GM23338 (cell line): ENCODE measurements at regions not wholly inside any gene's neighbourhood (a gene's known extent, or its start where the extent isn't known, plus 50 kb on each side); places are given as distances from the start of the nearest gene placed in this dataset.

Experiments used
- ETS1 ChIP-seq: IDR thresholded peaks from 2 replicates; pipeline ENCODE4 v1.6.1; 2016; ENCODE audit warnings: antibody characterized with exemption
- EZH2 ChIP-seq: fragments of 200-600 bp; sonication (generic); IDR thresholded peaks from one replicate; pipeline ENCODE4 v1.8.0; 2017; ENCODE audit warnings: antibody characterized with exemption, mild to moderate bottlenecking, low read depth; ENCODE audit not compliant: unreplicated experiment
- EZH2phosphoT487 ChIP-seq: fragments of 200-600 bp; sonication (generic); IDR thresholded peaks from one replicate; pipeline ENCODE4 v1.8.1; 2018; ENCODE audit warnings: antibody characterized with exemption; ENCODE audit not compliant: unreplicated experiment
- JUNB ChIP-seq: IDR thresholded peaks from one replicate; pipeline ENCODE4 v1.6.1; 2016; ENCODE audit warnings: antibody characterized with exemption; ENCODE audit not compliant: unreplicated experiment
- NANOG ChIP-seq: IDR thresholded peaks from 2 replicates; pipeline ENCODE4 v1.6.1; 2016; ENCODE audit warnings: antibody characterized with exemption, borderline replicate concordance
- POLR2AphosphoS5 ChIP-seq: IDR thresholded peaks from 2 replicates; pipeline ENCODE4 v1.6.1; 2016; ENCODE audit warnings: antibody characterized with exemption, low read depth
- ZNF114 ChIP-seq: fragments of 250-450 bp; sonication (Bioruptor Pico); IDR thresholded peaks from 2 replicates; pipeline ENCODE4 v1.5.0; 2020; ENCODE audit warnings: mild to moderate bottlenecking, moderate library complexity
- ZNF331 ChIP-seq: fragments of 250-450 bp; sonication (Bioruptor Pico); IDR thresholded peaks from 2 replicates; pipeline ENCODE4 v1.5.0; 2020; ENCODE audit warnings: low read depth, mild to moderate bottlenecking, moderate library complexity
- TF ChIP-seq, protein P1 (sequence below), 2 experiments: fragments of 200-600 bp in 1 of 2; sonication (generic) in 1 of 2; conservative IDR thresholded peaks; 2 replicates each; pipeline versions ENCODE4 v1.5.1 to v1.6.1; 2016 to 2017; ENCODE audit warnings: antibody characterized with exemption in 2 of 2, low read depth in 2 of 2, mild to moderate bottlenecking in 2 of 2, moderate library complexity in 1 of 2
- TF ChIP-seq, protein P2 (sequence below): IDR thresholded peaks from one replicate; pipeline ENCODE4 v1.6.1; 2018; ENCODE audit warnings: antibody characterized with exemption; ENCODE audit not compliant: unreplicated experiment

DNA sequence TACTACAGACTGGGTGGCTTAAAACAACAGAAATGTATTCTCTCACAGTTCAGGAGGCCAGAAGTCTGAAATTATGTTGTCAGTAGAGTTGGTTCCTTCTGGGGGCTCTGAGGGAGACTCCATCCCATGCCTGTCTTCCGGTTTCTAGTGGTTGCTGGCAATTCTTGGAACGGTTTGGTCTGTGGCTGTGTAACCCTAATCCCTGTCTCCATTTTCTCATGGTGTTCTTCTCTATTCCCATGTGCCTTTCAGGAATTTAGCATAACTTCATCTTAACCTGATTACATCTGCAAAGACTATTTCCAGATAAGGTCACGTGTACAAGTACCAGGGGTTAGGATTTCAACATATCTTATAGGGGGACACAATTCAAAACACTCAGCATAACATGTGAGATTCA is 73.2 kb downstream of the FAM241B start:
- TF ChIP-seq, protein P1, sequence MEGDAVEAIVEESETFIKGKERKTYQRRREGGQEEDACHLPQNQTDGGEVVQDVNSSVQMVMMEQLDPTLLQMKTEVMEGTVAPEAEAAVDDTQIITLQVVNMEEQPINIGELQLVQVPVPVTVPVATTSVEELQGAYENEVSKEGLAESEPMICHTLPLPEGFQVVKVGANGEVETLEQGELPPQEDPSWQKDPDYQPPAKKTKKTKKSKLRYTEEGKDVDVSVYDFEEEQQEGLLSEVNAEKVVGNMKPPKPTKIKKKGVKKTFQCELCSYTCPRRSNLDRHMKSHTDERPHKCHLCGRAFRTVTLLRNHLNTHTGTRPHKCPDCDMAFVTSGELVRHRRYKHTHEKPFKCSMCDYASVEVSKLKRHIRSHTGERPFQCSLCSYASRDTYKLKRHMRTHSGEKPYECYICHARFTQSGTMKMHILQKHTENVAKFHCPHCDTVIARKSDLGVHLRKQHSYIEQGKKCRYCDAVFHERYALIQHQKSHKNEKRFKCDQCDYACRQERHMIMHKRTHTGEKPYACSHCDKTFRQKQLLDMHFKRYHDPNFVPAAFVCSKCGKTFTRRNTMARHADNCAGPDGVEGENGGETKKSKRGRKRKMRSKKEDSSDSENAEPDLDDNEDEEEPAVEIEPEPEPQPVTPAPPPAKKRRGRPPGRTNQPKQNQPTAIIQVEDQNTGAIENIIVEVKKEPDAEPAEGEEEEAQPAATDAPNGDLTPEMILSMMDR (conservative IDR thresholded peaks at IDR 0.05; ENCODE audit: low read depth in 2 of 2): no peak
- TF ChIP-seq EZH2 (no peak), POLR2AphosphoS5 (no peak), ZNF114 (CRISPR knock-in tag) (no peak), NANOG (no peak), ZNF331 (CRISPR knock-in tag) (no peak), EZH2phosphoT487 (no peak), ETS1 (no peak), JUNB (no peak)
- TF ChIP-seq, protein P2, sequence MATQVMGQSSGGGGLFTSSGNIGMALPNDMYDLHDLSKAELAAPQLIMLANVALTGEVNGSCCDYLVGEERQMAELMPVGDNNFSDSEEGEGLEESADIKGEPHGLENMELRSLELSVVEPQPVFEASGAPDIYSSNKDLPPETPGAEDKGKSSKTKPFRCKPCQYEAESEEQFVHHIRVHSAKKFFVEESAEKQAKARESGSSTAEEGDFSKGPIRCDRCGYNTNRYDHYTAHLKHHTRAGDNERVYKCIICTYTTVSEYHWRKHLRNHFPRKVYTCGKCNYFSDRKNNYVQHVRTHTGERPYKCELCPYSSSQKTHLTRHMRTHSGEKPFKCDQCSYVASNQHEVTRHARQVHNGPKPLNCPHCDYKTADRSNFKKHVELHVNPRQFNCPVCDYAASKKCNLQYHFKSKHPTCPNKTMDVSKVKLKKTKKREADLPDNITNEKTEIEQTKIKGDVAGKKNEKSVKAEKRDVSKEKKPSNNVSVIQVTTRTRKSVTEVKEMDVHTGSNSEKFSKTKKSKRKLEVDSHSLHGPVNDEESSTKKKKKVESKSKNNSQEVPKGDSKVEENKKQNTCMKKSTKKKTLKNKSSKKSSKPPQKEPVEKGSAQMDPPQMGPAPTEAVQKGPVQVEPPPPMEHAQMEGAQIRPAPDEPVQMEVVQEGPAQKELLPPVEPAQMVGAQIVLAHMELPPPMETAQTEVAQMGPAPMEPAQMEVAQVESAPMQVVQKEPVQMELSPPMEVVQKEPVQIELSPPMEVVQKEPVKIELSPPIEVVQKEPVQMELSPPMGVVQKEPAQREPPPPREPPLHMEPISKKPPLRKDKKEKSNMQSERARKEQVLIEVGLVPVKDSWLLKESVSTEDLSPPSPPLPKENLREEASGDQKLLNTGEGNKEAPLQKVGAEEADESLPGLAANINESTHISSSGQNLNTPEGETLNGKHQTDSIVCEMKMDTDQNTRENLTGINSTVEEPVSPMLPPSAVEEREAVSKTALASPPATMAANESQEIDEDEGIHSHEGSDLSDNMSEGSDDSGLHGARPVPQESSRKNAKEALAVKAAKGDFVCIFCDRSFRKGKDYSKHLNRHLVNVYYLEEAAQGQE: no peak
